Esophagus muscularis mucosa (tissue), 4 donors: ENCODE measurements at regions not wholly inside any gene's neighbourhood (a gene's known extent, or its start where the extent isn't known, plus 50 kb on each side); places are given as distances from the start of the nearest gene placed in this dataset.

Source experiments
- DNase-seq: peaks from one replicate; pipeline ENCODE4 v3.0.0-alpha.2; 2017; ENCODE audit errors: extremely low spot score
- H3K27ac ChIP-seq, 4 donors: fragments of 200-600 bp; sonication (generic); replicated peaks in 1 of 4; 1 replicate in 3 of 4; 2 replicates in 1 of 4; pipeline ENCODE4 v1.5.1; 2016 to 2019; ENCODE audit warnings: mild to moderate bottlenecking in 1 of 4
- H3K27me3 ChIP-seq, 4 donors: fragments of 200-600 bp; sonication (generic); one replicate each; pipeline versions ENCODE4 v1.5.1 to v1.6.0; 2016 to 2019
- H3K36me3 ChIP-seq, 4 donors: fragments of 200-600 bp; sonication (generic); one replicate each; pipeline ENCODE4 v1.5.1; 2016 to 2019
- H3K4me1 ChIP-seq, 4 donors: fragments of 200-600 bp; sonication (generic); one replicate each; pipeline ENCODE4 v1.5.1; 2016 to 2019
- H3K4me3 ChIP-seq, 4 donors: fragments of 200-600 bp; sonication (generic); 1 replicate in 2 of 4; 2 replicates in 2 of 4; pipeline ENCODE4 v1.5.1; 2016 to 2019; ENCODE audit warnings: mild to moderate bottlenecking in 4 of 4, moderate library complexity in 1 of 4
- H3K9me3 ChIP-seq, 4 donors: fragments of 200-600 bp; sonication (generic); 1 replicate in 3 of 4; 2 replicates in 1 of 4; pipeline ENCODE4 v1.5.1; 2016 to 2019
- CTCF ChIP-seq, 3 experiments: fragments of 200-600 bp in 2 of 3; fragments of 450-650 bp in 1 of 3; sonication (generic) in 2 of 3; IDR thresholded peaks; one replicate each; pipeline ENCODE4 v1.5.1; 2017 to 2019; ENCODE audit warnings: antibody characterized with exemption in 3 of 3, mild to moderate bottlenecking in 2 of 3, moderate library complexity in 1 of 3
- EP300 ChIP-seq: sonication (generic); formaldehyde crosslinking; IDR thresholded peaks from one replicate; pipeline ENCODE4 v1.6.1; 2017; ENCODE audit warnings: antibody characterized with exemption
- POLR2A ChIP-seq: fragments of 450-650 bp; IDR thresholded peaks from one replicate; pipeline ENCODE4 v1.6.1; 2017; ENCODE audit warnings: antibody characterized with exemption, moderate library complexity, mild to moderate bottlenecking, low read depth
- POLR2AphosphoS5 ChIP-seq, 2 donors: sonication (generic); formaldehyde crosslinking; IDR thresholded peaks; one replicate each; pipeline ENCODE4 v1.6.1; 2017; ENCODE audit warnings: antibody characterized with exemption in 2 of 2
- WGBS: methylation state at CpG from one replicate; pipeline ENCODE4 v1.1.5; 2018; 5-methylcytosine and 5-hydroxymethylcytosine counted together
- intact Hi-C: fragments of 100-400 bp; cut with DNase I; formaldehyde crosslinking; loops from one replicate; pipeline ENCODE4 v1.15.1; 2023

GRCh38 chr7:12488341-12488740 is 82.2 kb upstream of the SCIN start:
- no peaks in the 10 kb centered on the region for H3K4me1 ChIP-seq
- no peak for DNase-seq
- no peaks in the 10 kb centered on the region for H3K27me3 ChIP-seq
- H3K27ac ChIP-seq, result no peak overlapping the region
- H3K9me3 ChIP-seq, result no peaks in the 10 kb centered on the region
- no peak overlapping the region for H3K4me3 ChIP-seq
- intact Hi-C loops, result no loop called here
- no peak for TF ChIP-seq CTCF (IDR thresholded peaks at IDR 0.05)
- TF ChIP-seq POLR2A, result no peak
- TF ChIP-seq EP300, result no peak
- no peak for TF ChIP-seq POLR2AphosphoS5 (IDR thresholded peaks at IDR 0.05)
- no peaks in the 10 kb centered on the region for H3K36me3 ChIP-seq

GRCh38 chr7:12490107-12490688 is 80.3 kb upstream of the SCIN start:
- 25% methylated on average over 2 of the region's 2 CpGs for WGBS
- no peak for DNase-seq
- H3K4me1 ChIP-seq, result no peaks in the 10 kb centered on the region
- H3K4me3 ChIP-seq, result no peak overlapping the region
- H3K36me3 ChIP-seq, result no peaks in the 10 kb centered on the region
- intact Hi-C loops, result loop anchor here (5.0 kb wide), 1 partner anchor 1063 kb away; no protein-coding TSS in a partner anchor
- no peaks in the 10 kb centered on the region for H3K9me3 ChIP-seq
- TF ChIP-seq CTCF (IDR thresholded peaks at IDR 0.05) (peak; percentile 22 to 41 (median 33)), EP300 (no peak)
- H3K27me3 ChIP-seq, result no peaks in the 10 kb centered on the region
- no peak overlapping the region for H3K27ac ChIP-seq

DNA sequence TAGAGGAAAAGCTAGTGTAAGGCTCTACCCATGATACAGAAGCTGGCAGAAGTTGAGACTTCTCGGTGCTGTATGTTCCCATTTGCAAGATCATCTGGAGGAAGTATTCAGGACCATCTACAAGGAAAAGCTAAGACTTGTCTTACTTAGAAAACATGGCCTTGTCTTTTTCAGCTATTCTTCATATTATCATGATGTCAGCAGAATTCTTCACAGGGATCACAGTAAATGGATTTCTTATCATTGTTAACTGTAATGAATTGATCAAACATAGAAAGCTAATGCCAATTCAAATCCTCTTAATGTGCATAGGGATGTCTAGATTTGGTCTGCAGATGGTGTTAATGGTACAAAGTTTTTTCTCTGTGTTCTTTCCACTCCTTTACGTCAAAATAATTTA is 79.6 kb upstream of the SCIN start:
- no peak overlapping the region for H3K27ac ChIP-seq
- intact Hi-C loops, result loop anchor here (5.0 kb wide), 1 partner anchor 1064 kb away; no protein-coding TSS in a partner anchor
- no peak overlapping the region for H3K4me3 ChIP-seq
- WGBS, result 83% methylated on average over 2 of the region's 2 CpGs
- no peak for TF ChIP-seq POLR2AphosphoS5 (IDR thresholded peaks at IDR 0.05)
- TF ChIP-seq POLR2A, result no peak
- no peak for TF ChIP-seq EP300
- no peak for TF ChIP-seq CTCF (IDR thresholded peaks at IDR 0.05)
- H3K9me3 ChIP-seq, result no peaks in the 10 kb centered on the region
- no peaks in the 10 kb centered on the region for H3K36me3 ChIP-seq
- no peaks in the 10 kb centered on the region for H3K4me1 ChIP-seq
- no peaks in the 10 kb centered on the region for H3K27me3 ChIP-seq
- DNase-seq, result no peak

GRCh38 chr7:12491526-12491925 is 79.0 kb upstream of the SCIN start:
- H3K27ac ChIP-seq, result no peak overlapping the region
- intact Hi-C loops, result loop anchor here (5.0 kb wide), 1 partner anchor 1064 kb away; no protein-coding TSS in a partner anchor
- no peaks in the 10 kb centered on the region for H3K9me3 ChIP-seq
- DNase-seq, result no peak
- H3K4me1 ChIP-seq, result no peaks in the 10 kb centered on the region
- no peaks in the 10 kb centered on the region for H3K36me3 ChIP-seq
- WGBS, result 62% methylated on average over 3 of the region's 3 CpGs
- no peak overlapping the region for H3K4me3 ChIP-seq
- TF ChIP-seq POLR2A, result no peak
- TF ChIP-seq CTCF (IDR thresholded peaks at IDR 0.05), result no peak
- no peak for TF ChIP-seq EP300
- no peak for TF ChIP-seq POLR2AphosphoS5 (IDR thresholded peaks at IDR 0.05)
- H3K27me3 ChIP-seq, result no peaks in the 10 kb centered on the region

DNA sequence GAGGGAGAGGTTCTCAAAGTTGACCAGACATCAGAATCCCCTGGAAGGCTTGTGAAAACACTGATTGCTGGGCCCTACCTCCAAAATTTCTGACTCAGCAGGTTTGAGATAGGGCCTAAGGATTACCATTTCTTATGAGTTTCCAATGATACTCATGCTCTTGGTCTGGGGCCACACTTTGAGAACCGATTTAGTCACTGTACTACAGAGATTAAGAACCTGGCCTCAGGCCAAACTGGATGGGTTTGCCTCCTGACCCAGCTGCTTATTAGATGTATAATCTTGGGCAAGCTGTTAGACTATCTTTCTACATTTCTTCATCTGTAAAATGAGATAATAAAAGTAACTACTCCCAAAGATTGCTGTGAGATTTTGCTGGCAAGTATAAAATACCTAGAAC is 77.1 kb upstream of the SCIN start:
- intact Hi-C loops, result loop anchor here (5.0 kb wide), 1 partner anchor 1066 kb away; no protein-coding TSS in a partner anchor
- TF ChIP-seq EP300 (no peak), CTCF (IDR thresholded peaks at IDR 0.05) (no peak), POLR2AphosphoS5 (IDR thresholded peaks at IDR 0.05) (no peak), POLR2A (no peak)
- H3K27ac ChIP-seq, result no peak overlapping the region
- H3K27me3 ChIP-seq, result no peaks in the 10 kb centered on the region
- H3K4me1 ChIP-seq, result no peaks in the 10 kb centered on the region
- H3K9me3 ChIP-seq, result no peaks in the 10 kb centered on the region
- DNase-seq, result no peak
- no peaks in the 10 kb centered on the region for H3K36me3 ChIP-seq
- 10% methylated on average over 1 of the region's 1 CpG for WGBS
- no peak overlapping the region for H3K4me3 ChIP-seq
